ENCODE measurements at regions not wholly inside any gene's neighbourhood (a gene's known extent, or its start where the extent isn't known, plus 50 kb on each side); places are given as distances from the start of the nearest gene placed in this dataset.

DNA sequence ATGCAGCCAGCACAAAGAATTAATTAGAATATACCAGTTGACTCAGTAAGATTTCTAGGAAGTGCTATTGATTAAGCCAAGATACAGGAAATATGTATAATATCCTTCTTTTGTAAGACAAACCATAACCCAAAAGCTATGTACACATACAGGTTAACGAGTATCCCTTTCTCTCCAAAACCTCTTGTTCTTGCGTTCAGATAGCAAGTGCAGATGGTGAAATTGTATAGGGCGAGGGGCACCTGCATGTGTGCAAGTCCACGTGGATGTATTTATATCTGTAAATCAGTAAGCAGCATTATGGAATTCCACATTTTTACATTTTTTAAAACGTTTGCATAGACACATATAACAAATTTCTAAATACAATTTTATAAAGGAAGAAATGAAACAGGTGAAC lies 228.6 kb downstream of the TBXT start:
- TF ChIP-seq EZH2 (IDR thresholded peaks at IDR 0.05; ENCODE audit: borderline replicate concordance, low read depth, low read length, severe bottlenecking), result no peak
- TF ChIP-seq, protein P1, sequence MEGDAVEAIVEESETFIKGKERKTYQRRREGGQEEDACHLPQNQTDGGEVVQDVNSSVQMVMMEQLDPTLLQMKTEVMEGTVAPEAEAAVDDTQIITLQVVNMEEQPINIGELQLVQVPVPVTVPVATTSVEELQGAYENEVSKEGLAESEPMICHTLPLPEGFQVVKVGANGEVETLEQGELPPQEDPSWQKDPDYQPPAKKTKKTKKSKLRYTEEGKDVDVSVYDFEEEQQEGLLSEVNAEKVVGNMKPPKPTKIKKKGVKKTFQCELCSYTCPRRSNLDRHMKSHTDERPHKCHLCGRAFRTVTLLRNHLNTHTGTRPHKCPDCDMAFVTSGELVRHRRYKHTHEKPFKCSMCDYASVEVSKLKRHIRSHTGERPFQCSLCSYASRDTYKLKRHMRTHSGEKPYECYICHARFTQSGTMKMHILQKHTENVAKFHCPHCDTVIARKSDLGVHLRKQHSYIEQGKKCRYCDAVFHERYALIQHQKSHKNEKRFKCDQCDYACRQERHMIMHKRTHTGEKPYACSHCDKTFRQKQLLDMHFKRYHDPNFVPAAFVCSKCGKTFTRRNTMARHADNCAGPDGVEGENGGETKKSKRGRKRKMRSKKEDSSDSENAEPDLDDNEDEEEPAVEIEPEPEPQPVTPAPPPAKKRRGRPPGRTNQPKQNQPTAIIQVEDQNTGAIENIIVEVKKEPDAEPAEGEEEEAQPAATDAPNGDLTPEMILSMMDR (IDR thresholded peaks at IDR 0.05; ENCODE audit: borderline replicate concordance, extremely low read depth, low read length, poor library complexity, severe bottlenecking), result no peak
- H3K9ac ChIP-seq (ENCODE audit: low read depth, low read length), result no peak overlapping the region
- DNase-seq, result no peak

DNA sequence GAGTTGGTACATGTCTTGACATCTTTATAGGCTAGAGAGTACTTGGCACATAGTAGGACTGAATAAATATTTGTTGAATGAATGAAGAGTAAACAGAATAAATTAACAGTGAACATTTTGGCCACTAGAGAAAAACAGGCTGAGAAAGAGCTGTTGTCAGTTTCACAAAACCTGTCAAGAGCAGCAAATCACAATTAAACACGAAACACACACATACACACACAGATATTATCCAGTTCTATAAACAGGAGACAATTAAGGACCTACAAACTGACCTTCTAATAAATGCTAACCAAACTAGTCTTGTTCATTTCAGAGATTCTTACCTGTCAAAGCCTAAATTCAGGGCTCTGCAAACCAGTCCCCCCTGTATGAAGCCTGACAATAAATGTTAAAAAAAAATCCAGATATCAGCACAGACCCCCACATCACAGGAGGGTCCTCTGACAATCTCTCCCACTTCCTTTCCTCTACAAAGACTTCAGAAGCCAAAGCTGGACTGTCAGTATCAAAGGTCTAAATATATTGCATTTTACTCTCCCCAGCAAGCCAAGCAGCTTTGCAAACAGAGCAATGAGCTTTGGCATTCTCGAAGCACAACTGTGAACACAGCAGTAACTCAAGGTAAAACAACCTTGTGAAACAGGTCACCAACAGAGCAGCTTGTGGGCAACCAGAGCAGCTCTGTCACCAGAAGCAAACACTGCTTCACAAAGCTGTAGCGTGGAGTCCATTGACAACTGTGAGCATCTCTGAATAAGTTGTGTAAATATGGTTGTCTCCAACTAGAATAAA lies 229.9 kb downstream of the TBXT start:
- Histone ChIP-seq H3K4me3 (ENCODE audit: low read depth in 1 of 2, low read length in 2 of 2) (no peak overlapping the region), H3K27me3 (ENCODE audit: insufficient read depth, low read length, poor library complexity) (no peaks in the 10 kb centered on the region), H2AFZ (ENCODE audit: low read depth, low read length) (no peak overlapping the region), H4K20me1 (ENCODE audit: insufficient read depth, low read length) (no peaks in the 10 kb centered on the region), H3K79me2 (ENCODE audit: insufficient read depth, low read length) (no peaks in the 10 kb centered on the region), H3K9ac (ENCODE audit: low read depth, low read length) (no peak overlapping the region), H3K9me3 (ENCODE audit: insufficient read depth, low read length, severe bottlenecking) (no peaks in the 10 kb centered on the region), H3K27ac (ENCODE audit: low read length) (no peak overlapping the region), H3K4me1 (ENCODE audit: insufficient read depth, low read length) (no peaks in the 10 kb centered on the region), H3K36me3 (ENCODE audit: insufficient read depth, low read length) (no peaks in the 10 kb centered on the region), H3K4me2 (ENCODE audit: insufficient read depth, low read length) (no peak overlapping the region)
- ATAC-seq (ENCODE audit: insufficient read depth, low read depth) (no peak), DNase-seq (no peak)
- TF ChIP-seq EZH2 (IDR thresholded peaks at IDR 0.05; ENCODE audit: borderline replicate concordance, low read depth, low read length, severe bottlenecking), result no peak
- TF ChIP-seq, protein P1 (IDR thresholded peaks at IDR 0.05; ENCODE audit: borderline replicate concordance, extremely low read depth, low read length, poor library complexity, severe bottlenecking), result no peak

More for the DNA sequence above, 228.6 kb downstream of the TBXT start:
- Histone ChIP-seq H3K4me1 (ENCODE audit: insufficient read depth, low read length) (no peaks in the 10 kb centered on the region), H3K27ac (ENCODE audit: low read length) (no peak overlapping the region), H3K4me3 (ENCODE audit: low read depth in 1 of 2, low read length in 2 of 2) (no peak overlapping the region), H3K36me3 (ENCODE audit: insufficient read depth, low read length) (no peaks in the 10 kb centered on the region), H3K9me3 (ENCODE audit: insufficient read depth, low read length, severe bottlenecking) (peaks cover 2% of the 10 kb centered on the region), H2AFZ (ENCODE audit: low read depth, low read length) (no peak overlapping the region), H4K20me1 (ENCODE audit: insufficient read depth, low read length) (no peaks in the 10 kb centered on the region), H3K4me2 (ENCODE audit: insufficient read depth, low read length) (no peak overlapping the region), H3K27me3 (ENCODE audit: insufficient read depth, low read length, poor library complexity) (no peaks in the 10 kb centered on the region), H3K79me2 (ENCODE audit: insufficient read depth, low read length) (no peaks in the 10 kb centered on the region)
- no peak for ATAC-seq (ENCODE audit: insufficient read depth, low read depth)

DNA sequence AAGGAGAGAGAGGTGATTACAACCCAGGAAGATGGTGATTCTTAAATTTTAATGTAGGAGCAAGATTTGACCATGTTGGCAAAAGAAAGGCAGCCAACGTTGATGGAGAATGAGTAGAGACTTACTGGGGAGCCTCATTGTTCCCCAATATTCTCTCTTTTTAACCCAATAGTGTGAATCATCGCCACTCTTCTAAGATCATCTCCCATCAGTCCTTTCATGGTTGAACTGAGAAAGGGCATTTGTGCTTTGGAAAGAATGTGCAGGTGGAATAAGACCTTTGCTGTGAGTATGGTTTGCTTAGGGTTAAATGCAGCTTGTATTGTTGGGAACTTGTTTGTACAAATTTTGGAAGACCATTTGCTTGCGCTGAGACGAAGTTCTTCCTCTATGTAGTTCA lies 231.0 kb downstream of the TBXT start:
- no peak for ATAC-seq (ENCODE audit: insufficient read depth, low read depth)
- H3K9me3 ChIP-seq (ENCODE audit: insufficient read depth, low read length, severe bottlenecking), result no peaks in the 10 kb centered on the region

More for the DNA sequence above, 231.0 kb downstream of the TBXT start:
- TF ChIP-seq, protein P1 (IDR thresholded peaks at IDR 0.05; ENCODE audit: borderline replicate concordance, extremely low read depth, low read length, poor library complexity, severe bottlenecking), result no peak
- H3K4me1 ChIP-seq (ENCODE audit: insufficient read depth, low read length), result no peaks in the 10 kb centered on the region
- H2AFZ ChIP-seq (ENCODE audit: low read depth, low read length), result no peak overlapping the region
- no peak overlapping the region for H3K27ac ChIP-seq (ENCODE audit: low read length)
- H3K79me2 ChIP-seq (ENCODE audit: insufficient read depth, low read length), result no peaks in the 10 kb centered on the region
- H3K4me3 ChIP-seq (ENCODE audit: low read depth in 1 of 2, low read length in 2 of 2), result no peak overlapping the region
- no peak overlapping the region for H3K4me2 ChIP-seq (ENCODE audit: insufficient read depth, low read length)
- H4K20me1 ChIP-seq (ENCODE audit: insufficient read depth, low read length), result no peaks in the 10 kb centered on the region
- no peak for DNase-seq
- no peaks in the 10 kb centered on the region for H3K36me3 ChIP-seq (ENCODE audit: insufficient read depth, low read length)
- no peak overlapping the region for H3K9ac ChIP-seq (ENCODE audit: low read depth, low read length)
- H3K27me3 ChIP-seq (ENCODE audit: insufficient read depth, low read length, poor library complexity), result no peaks in the 10 kb centered on the region

Data from DND-41 (cell line).